MCF 10A (cell line): ENCODE measurements at regions not wholly inside any gene's neighbourhood (a gene's known extent, or its start where the extent isn't known, plus 50 kb on each side); places are given as distances from the start of the nearest gene placed in this dataset.

Source experiments
- BruUV-seq: library from RNA; stranded (reverse); fragments of 400-500 nt; replicated peaks from 2 replicates; lab custom pipeline; 2021; lab: Mats Ljungman, UMichigan
- CTCF ChIA-PET: fragments of 300-600 bp; sonication (Branson Sonifier 250); formaldehyde crosslinking; extraction: SDS; loops from one replicate; lab custom pipeline; 2021; ENCODE audit warnings: antibody characterized with exemption, inconsistent platforms; lab: Yijun Ruan, JAX
- POLR2A ChIA-PET: fragments of 300-600, 350-650 bp; sonication (Branson Sonifier 250); formaldehyde crosslinking; extraction: SDS; loops from one replicate; lab custom pipeline; 2020; ENCODE audit warnings: antibody characterized with exemption, inconsistent platforms; lab: Yijun Ruan, JAX
- DNase-seq: peaks from one replicate; pipeline ENCODE4 v3.0.0-alpha.2; 2018; ENCODE audit not compliant: unreplicated experiment
- H3K27ac Mint-ChIP-seq: one replicate; pipeline ENCODE4 v1.8.0; 2022; ENCODE audit warnings: mild to moderate bottlenecking, low read depth, mixed read lengths; ENCODE audit not compliant: unreplicated experiment
- H3K27me3 Mint-ChIP-seq: one replicate; pipeline ENCODE4 v1.8.0; 2022; ENCODE audit warnings: mixed read lengths; ENCODE audit not compliant: insufficient read depth, unreplicated experiment
- H3K36me3 Mint-ChIP-seq: one replicate; pipeline ENCODE4 v1.8.0; 2022; ENCODE audit warnings: mild to moderate bottlenecking, moderate library complexity, mixed read lengths; ENCODE audit not compliant: insufficient read depth, unreplicated experiment
- H3K4me1 Mint-ChIP-seq: one replicate; pipeline ENCODE4 v1.8.0; 2022; ENCODE audit warnings: mixed read lengths; ENCODE audit not compliant: insufficient read depth, unreplicated experiment
- H3K4me3 Mint-ChIP-seq: one replicate; pipeline ENCODE4 v1.8.0; 2022; ENCODE audit warnings: mild to moderate bottlenecking, moderate library complexity, mixed read lengths; ENCODE audit not compliant: unreplicated experiment
- H3K9me3 Mint-ChIP-seq: one replicate; pipeline ENCODE4 v1.8.0; 2022; ENCODE audit warnings: mixed read lengths; ENCODE audit not compliant: unreplicated experiment
- intact Hi-C: fragments of 100-400 bp; cut with micrococcal nuclease; formaldehyde crosslinking; loops from 2 replicates; pipeline ENCODE4 v1.14.1; 2022
- TF ChIP-seq, protein P1 (sequence below): fragments of 200-600 bp; IDR thresholded peaks from one replicate; pipeline ENCODE4 v1.8.0; 2022; ENCODE audit warnings: antibody characterized with exemption, mild to moderate bottlenecking; ENCODE audit not compliant: unreplicated experiment

DNA sequence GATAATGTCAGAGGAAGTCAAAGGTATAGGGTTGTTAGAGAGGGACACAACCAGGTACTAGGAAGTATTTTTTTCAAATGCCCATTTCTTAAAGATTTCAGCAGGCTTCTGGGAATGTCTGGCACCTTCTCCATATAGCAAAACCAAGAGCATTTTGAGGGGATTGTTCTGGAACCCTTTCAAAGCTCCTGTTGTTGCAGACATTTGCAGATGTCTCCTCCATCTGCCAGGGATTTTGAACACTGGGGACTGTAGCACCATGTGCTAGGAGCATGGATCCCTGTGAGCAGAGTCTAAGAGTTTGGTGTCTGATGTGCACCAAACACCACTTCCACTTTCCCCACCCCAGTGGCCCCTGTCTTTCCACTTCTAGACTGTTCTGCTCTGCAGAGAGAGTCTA, 206.0 kb upstream of the KBTBD8 start:
- no peaks in the 10 kb centered on the region for H3K27me3 Mint-ChIP-seq
- POLR2A ChIA-PET, result interaction anchor here (1.0 kb wide), 1 partner anchor 8 kb away, joined by 4 read pairs; no protein-coding TSS in a partner anchor
- H3K9me3 Mint-ChIP-seq, result no peaks in the 10 kb centered on the region
- no peak for DNase-seq
- CTCF ChIA-PET, result interaction anchor here (0.7 to 2.2 kb wide), 3 partner anchors 9 to 384 kb away, joined by 3 to 8 read pairs (median 3); no protein-coding TSS in a partner anchor
- TF ChIP-seq, protein P1, sequence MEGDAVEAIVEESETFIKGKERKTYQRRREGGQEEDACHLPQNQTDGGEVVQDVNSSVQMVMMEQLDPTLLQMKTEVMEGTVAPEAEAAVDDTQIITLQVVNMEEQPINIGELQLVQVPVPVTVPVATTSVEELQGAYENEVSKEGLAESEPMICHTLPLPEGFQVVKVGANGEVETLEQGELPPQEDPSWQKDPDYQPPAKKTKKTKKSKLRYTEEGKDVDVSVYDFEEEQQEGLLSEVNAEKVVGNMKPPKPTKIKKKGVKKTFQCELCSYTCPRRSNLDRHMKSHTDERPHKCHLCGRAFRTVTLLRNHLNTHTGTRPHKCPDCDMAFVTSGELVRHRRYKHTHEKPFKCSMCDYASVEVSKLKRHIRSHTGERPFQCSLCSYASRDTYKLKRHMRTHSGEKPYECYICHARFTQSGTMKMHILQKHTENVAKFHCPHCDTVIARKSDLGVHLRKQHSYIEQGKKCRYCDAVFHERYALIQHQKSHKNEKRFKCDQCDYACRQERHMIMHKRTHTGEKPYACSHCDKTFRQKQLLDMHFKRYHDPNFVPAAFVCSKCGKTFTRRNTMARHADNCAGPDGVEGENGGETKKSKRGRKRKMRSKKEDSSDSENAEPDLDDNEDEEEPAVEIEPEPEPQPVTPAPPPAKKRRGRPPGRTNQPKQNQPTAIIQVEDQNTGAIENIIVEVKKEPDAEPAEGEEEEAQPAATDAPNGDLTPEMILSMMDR, result no peak
- intact Hi-C loops, result no loop called here
- H3K27ac Mint-ChIP-seq, result no peak overlapping the region
- H3K4me1 Mint-ChIP-seq, result no peaks in the 10 kb centered on the region
- H3K4me3 Mint-ChIP-seq, result no peak overlapping the region
- no peaks in the 10 kb centered on the region for H3K36me3 Mint-ChIP-seq
- no TSS peak for BruUV-seq

DNA sequence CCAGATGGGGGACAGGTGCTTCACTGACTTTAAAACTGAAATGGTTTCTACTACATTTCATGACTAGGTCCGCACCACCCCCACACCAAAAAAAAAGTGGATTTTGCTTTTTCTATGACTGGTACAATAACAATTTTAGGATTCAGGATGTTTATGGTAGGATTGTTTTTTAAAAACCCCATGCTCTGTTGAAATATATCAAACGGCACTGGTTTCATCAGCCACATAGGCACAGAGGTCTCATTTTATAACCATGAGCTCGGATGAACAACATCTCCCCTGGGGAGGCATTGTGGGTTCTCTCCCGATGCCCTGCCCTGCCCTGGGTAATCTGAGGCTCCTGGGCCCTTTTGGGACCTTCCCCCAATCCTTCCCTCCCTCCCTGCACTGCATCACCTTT, 202.7 kb upstream of the KBTBD8 start:
- Mint-ChIP-seq H3K9me3 (no peaks in the 10 kb centered on the region), H3K36me3 (no peaks in the 10 kb centered on the region), H3K27ac (no peak overlapping the region), H3K4me3 (no peak overlapping the region), H3K27me3 (no peaks in the 10 kb centered on the region), H3K4me1 (no peaks in the 10 kb centered on the region)
- TF ChIP-seq, protein P1, result no peak
- ChIA-PET CTCF (interaction anchor here (0.6 to 2.3 kb wide), 3 partner anchors 21 to 388 kb away, joined by 5 to 9 read pairs (median 5); no protein-coding TSS in a partner anchor), POLR2A (interaction anchor here (0.6 kb wide), 1 partner anchor 365 kb away, joined by 3 read pairs; no protein-coding TSS in a partner anchor)
- intact Hi-C loops, result no loop called here
- DNase-seq, result peak; percentile 11
- BruUV-seq, result no TSS peak

DNA sequence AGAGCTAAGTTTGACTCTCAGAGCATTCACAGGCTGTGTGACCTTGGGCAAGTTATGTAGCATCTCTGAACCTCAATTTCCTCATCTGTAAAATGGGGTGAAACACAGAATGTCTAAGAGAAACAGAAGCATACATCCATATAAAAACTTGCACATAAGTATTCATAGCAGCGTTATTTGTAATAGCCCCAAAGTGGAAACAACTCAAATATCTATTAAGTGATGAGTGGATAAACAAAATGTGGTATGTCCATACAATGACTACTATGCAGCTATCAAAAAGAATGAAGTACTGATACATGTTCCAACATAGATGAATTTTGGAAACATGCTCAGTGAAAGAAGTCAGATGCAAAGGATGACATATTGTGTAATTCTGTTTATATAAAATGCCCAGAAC, 201.8 kb upstream of the KBTBD8 start:
- ChIA-PET POLR2A (no interaction called here), CTCF (interaction anchor here (0.6 kb wide), 1 partner anchor 27 kb away, joined by 4 read pairs; no protein-coding TSS in a partner anchor)
- TF ChIP-seq, protein P1, result no peak
- Mint-ChIP-seq H3K4me3 (no peak overlapping the region), H3K27ac (no peak overlapping the region), H3K4me1 (no peaks in the 10 kb centered on the region), H3K27me3 (no peaks in the 10 kb centered on the region), H3K36me3 (no peaks in the 10 kb centered on the region), H3K9me3 (no peaks in the 10 kb centered on the region)
- no peak for DNase-seq
- intact Hi-C loops, result no loop called here
- BruUV-seq, result no TSS peak

DNA sequence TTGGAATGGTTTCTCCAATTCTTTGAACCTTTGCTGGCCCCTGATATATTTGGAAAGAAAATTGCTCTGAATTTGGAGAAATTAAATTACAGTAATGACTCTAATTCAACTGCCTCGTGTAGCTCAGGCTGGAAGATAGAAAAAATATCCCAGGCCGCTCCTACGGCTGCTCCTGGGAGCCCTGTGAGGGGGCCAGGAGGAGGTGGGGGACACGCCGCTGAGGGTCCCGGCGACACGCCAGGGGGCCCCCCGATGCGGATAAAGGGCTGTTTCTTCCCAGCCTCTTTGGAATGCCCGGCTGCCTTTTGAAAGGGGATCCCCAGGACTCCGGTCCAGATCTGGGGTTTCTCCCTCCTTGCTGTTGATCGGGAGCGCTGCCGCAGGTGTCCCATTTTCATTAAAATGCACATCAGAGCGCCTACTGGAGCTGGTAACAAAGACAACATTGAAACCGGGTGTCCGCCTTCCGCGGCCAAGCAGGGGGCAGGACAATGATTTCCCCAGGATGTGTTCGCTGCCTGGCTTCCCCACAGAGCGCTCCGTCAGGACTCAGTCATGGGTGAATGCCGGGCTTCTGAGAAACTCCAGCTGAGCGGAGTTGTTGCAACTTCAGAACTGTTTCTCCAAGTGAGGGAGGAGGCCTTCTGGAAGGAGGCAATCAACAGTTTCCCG, 200.1 kb upstream of the KBTBD8 start:
- H3K27ac Mint-ChIP-seq, result no peak overlapping the region
- TF ChIP-seq, protein P1, result no peak
- ChIA-PET POLR2A (no interaction called here), CTCF (no interaction called here)
- no peaks in the 10 kb centered on the region for H3K4me1 Mint-ChIP-seq
- BruUV-seq, result no TSS peak
- H3K36me3 Mint-ChIP-seq, result no peaks in the 10 kb centered on the region
- intact Hi-C loops, result no loop called here
- no peaks in the 10 kb centered on the region for H3K27me3 Mint-ChIP-seq
- no peak overlapping the region for H3K4me3 Mint-ChIP-seq
- DNase-seq, result no peak
- H3K9me3 Mint-ChIP-seq, result no peaks in the 10 kb centered on the region
